ENCODE measurements at regions not wholly inside any gene's neighbourhood (a gene's known extent, or its start where the extent isn't known, plus 50 kb on each side); places are given as distances from the start of the nearest gene placed in this dataset.
"Not testable (repeated sequence)": the region's sequence is repeated elsewhere in the genome, so short reads cannot be mapped to it uniquely, and the experiment has no call there.

DNA sequence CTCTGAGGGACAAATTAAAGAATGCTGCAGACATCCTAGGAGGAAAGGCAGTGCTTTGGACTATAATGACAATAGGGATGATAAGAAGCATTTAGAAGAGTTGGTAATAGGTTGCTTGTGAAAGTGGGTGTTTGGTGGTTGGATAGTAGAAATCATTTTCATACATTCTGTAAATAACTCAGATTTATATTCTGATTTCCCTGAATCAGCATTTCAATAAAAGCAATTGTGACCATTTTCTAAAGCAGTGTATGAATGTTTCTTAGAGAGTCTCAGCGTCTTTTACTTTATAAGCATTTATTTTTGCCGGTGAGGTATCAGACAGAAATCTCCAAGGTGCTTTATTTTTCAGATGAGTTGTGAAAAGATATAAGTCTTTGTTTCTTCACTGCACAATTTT is 1099.0 kb upstream of the LRRTM1 start:
- H3K4me3 ChIP-seq = no peak overlapping the region
- no peaks in the 10 kb centered on the region for H3K4me1 ChIP-seq
- no peak overlapping the region for H3K9ac ChIP-seq (ENCODE audit: low read depth in 2 of 2, low read length in 2 of 2)
- DNase-seq = no peak
- intact Hi-C loops (cut with DNase I) = no loop called here
- H3K36me3 ChIP-seq = no peaks in the 10 kb centered on the region
- H3K27me3 ChIP-seq = no peaks in the 10 kb centered on the region
- no peak overlapping the region for H3K27ac ChIP-seq
- no peaks in the 10 kb centered on the region for H3K9me3 ChIP-seq
- TF ChIP-seq, protein P1, sequence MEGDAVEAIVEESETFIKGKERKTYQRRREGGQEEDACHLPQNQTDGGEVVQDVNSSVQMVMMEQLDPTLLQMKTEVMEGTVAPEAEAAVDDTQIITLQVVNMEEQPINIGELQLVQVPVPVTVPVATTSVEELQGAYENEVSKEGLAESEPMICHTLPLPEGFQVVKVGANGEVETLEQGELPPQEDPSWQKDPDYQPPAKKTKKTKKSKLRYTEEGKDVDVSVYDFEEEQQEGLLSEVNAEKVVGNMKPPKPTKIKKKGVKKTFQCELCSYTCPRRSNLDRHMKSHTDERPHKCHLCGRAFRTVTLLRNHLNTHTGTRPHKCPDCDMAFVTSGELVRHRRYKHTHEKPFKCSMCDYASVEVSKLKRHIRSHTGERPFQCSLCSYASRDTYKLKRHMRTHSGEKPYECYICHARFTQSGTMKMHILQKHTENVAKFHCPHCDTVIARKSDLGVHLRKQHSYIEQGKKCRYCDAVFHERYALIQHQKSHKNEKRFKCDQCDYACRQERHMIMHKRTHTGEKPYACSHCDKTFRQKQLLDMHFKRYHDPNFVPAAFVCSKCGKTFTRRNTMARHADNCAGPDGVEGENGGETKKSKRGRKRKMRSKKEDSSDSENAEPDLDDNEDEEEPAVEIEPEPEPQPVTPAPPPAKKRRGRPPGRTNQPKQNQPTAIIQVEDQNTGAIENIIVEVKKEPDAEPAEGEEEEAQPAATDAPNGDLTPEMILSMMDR (IDR thresholded peaks at IDR 0.05) = no peak

DNA sequence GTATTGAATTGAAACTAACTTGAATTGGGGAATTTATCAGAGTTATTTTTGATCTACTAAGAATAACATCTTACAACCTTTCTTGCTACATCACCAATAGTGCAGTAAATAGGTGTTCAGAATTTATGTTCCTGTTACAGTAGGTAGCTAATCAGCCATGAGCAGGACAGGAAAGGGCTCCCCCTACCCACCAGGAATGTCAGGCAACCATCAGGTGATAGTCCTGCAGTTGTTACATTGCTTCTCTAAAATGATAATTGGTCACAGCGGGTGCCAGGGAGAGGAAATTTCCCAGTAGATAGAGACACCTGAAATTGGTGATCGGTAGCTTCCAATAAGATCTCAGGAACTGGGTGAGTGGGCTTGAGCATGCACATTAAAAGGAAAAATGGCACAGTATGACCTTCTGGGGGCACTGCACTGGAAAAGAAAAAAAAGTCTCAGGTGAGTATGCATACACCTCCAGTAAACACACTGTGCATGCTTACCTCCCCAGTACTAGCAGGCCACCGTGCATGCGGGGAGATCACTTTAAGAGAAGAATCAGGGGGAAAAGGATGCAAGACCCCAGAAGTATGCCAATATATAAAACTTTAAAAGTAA is 1092.0 kb upstream of the LRRTM1 start:
- DNase-seq = no peak
- TF ChIP-seq, protein P1 (IDR thresholded peaks at IDR 0.05) = no peak
- Histone ChIP-seq H3K4me3 (no peak overlapping the region), H3K36me3 (no peaks in the 10 kb centered on the region), H3K9ac (ENCODE audit: low read depth in 2 of 2, low read length in 2 of 2) (no peak overlapping the region), H3K27me3 (no peaks in the 10 kb centered on the region), H3K4me1 (no peaks in the 10 kb centered on the region), H3K9me3 (no peaks in the 10 kb centered on the region), H3K27ac (no peak overlapping the region)
- intact Hi-C loops (cut with DNase I) = no loop called here

DNA sequence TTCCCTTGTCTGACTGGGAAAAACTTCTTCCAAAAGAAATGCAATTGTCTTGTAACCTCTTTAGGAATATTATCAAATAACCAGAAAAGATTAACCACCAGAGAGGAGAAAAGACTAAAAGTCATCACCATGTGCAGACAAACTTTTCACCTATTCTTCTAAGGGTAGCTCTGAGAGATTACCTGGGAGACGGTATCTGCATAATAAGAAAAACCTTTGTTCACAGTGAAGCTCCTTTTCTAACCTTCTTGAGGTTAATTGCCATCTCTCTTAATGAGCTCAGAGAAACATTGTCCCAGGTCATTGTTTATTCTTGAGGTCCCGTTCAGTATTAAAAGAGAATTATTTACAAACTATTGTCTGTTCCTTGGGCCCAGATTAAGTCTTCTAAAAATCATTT is 1091.2 kb upstream of the LRRTM1 start:
- Histone ChIP-seq H3K36me3 (no peaks in the 10 kb centered on the region), H3K27me3 (no peaks in the 10 kb centered on the region), H3K4me3 (no peak overlapping the region), H3K27ac (no peak overlapping the region), H3K9ac (ENCODE audit: low read depth in 2 of 2, low read length in 2 of 2) (no peak overlapping the region), H3K9me3 (no peaks in the 10 kb centered on the region), H3K4me1 (no peaks in the 10 kb centered on the region)
- TF ChIP-seq, protein P1 (IDR thresholded peaks at IDR 0.05) = no peak
- no peak for DNase-seq
- intact Hi-C loops (cut with DNase I) = no loop called here

DNA sequence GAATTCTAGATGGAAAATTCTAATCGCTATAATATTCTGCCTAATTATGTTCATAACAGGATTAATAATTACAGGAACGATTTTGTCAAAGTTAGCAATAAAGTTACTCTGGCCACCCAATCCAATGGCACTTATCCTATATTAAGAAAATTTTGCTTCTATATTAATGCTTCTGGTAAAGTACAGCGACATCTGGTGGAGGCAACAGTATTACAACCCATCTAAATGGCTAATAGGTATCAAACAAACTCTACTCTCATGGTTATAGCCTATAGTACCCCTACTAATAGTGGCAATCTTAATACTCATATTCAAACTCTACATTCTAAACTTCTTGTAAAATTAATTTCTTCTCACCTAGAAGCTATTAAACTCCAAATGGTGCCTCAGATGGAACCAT is 1084.7 kb upstream of the LRRTM1 start:
- Histone ChIP-seq H3K4me3 (no peak overlapping the region), H3K27me3 (no peaks in the 10 kb centered on the region), H3K4me1 (no peaks in the 10 kb centered on the region), H3K36me3 (no peaks in the 10 kb centered on the region), H3K27ac (no peak overlapping the region), H3K9me3 (no peaks in the 10 kb centered on the region), H3K9ac (ENCODE audit: low read depth in 2 of 2, low read length in 2 of 2) (no peak overlapping the region)
- intact Hi-C loops (cut with DNase I) = no loop called here
- TF ChIP-seq, protein P1 (IDR thresholded peaks at IDR 0.05) = no peak
- DNase-seq = no peak

DNA sequence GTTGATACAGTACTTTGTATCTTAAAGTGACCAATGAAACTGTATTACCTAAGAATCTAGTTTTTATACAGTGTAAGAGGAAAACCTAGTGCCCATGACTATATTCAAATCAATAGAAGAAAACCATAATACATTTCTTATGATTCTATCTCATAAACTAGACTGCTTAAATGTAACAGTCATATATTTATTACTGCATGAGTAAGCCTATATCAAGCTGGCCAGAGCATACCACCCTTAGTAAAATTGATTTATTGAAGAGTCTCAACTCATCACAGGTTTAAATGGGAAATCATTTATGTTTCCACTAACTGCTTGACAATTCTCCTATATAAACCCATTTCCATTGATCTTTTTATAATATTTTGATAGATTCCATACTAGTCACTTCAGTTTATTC is 1059.2 kb upstream of the LRRTM1 start:
- Histone ChIP-seq H3K4me1 (no peaks in the 10 kb centered on the region), H3K9me3 (no peaks in the 10 kb centered on the region), H3K36me3 (no peaks in the 10 kb centered on the region), H3K27me3 (no peaks in the 10 kb centered on the region), H3K27ac (no peak overlapping the region), H3K4me3 (no peak overlapping the region), H3K9ac (ENCODE audit: low read depth in 2 of 2, low read length in 2 of 2) (no peak overlapping the region)
- intact Hi-C loops (cut with DNase I) = no loop called here
- no peak for DNase-seq
- TF ChIP-seq, protein P1 (IDR thresholded peaks at IDR 0.05) = no peak

DNA sequence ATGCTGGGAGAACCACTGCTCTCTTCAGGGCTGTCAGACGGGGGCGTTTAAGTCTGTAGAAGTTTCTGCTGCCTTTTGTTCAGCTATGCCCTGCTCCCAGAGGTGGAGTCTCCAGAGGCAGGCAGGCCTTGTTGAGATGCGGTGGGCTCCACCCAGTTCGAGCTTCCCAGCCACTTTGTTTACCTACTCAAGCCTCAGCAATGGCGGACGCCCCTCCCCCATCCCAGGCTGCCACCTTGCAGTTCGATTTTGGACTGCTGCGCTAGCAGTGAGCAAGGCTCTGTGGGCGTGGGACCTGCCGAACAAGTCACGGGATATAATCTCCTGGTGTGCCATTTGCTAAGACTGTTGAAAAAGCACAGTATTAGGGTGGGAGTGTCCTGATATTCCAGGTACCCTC is 1057.9 kb upstream of the LRRTM1 start:
- H3K9me3 ChIP-seq; H3K9ac ChIP-seq (ENCODE audit: low read depth in 2 of 2, low read length in 2 of 2); H3K36me3 ChIP-seq; H3K4me3 ChIP-seq; H3K27ac ChIP-seq; H3K27me3 ChIP-seq; H3K4me1 ChIP-seq; DNase-seq; intact Hi-C loops (cut with DNase I): not testable (repeated sequence)
